Mesendoderm (in vitro differentiated cells): ENCODE measurements at regions not wholly inside any gene's neighbourhood (a gene's known extent, or its start where the extent isn't known, plus 50 kb on each side); places are given as distances from the start of the nearest gene placed in this dataset.

Source experiments
- DNase-seq: peaks from one replicate; pipeline ENCODE4 v3.0.0; 2013
- H2AK5ac ChIP-seq: 2 replicates; pipeline ENCODE4 v1.6.1; 2013; ENCODE audit warnings: low read length, inconsistent platforms
- H2BK120ac ChIP-seq: 2 replicates; pipeline ENCODE4 v1.6.1; 2013; ENCODE audit warnings: low read depth, mild to moderate bottlenecking, low read length, moderate library complexity, mixed read lengths
- H2BK15ac ChIP-seq: replicated peaks from 2 replicates; pipeline ENCODE4 v1.6.1; 2013; ENCODE audit warnings: low read depth, mild to moderate bottlenecking, moderate library complexity
- H2BK5ac ChIP-seq: 2 replicates; pipeline ENCODE4 v1.6.1; 2013; ENCODE audit warnings: low read length, inconsistent platforms
- H3K18ac ChIP-seq: 2 replicates; pipeline ENCODE4 v1.6.1; 2013; ENCODE audit warnings: mild to moderate bottlenecking, low read length, mixed read lengths
- H3K23ac ChIP-seq: one replicate; pipeline ENCODE4 v1.6.1; 2013; ENCODE audit warnings: low read length
- H3K27ac ChIP-seq: 2 replicates; pipeline ENCODE4 v1.5.1; 2013; ENCODE audit warnings: low read depth, mild to moderate bottlenecking, inconsistent platforms, low read length, moderate library complexity
- H3K27me3 ChIP-seq: 2 replicates; pipeline ENCODE4 v1.6.1; 2013; ENCODE audit warnings: low read length, control low read depth, mild to moderate bottlenecking, inconsistent platforms; ENCODE audit not compliant: insufficient read depth, poor library complexity
- H3K36me3 ChIP-seq: 2 replicates; pipeline ENCODE4 v1.6.1; 2013; ENCODE audit warnings: low read length, inconsistent platforms; ENCODE audit not compliant: control insufficient read depth, insufficient read depth
- H3K4ac ChIP-seq: one replicate; pipeline ENCODE4 v1.6.1; 2013; ENCODE audit warnings: low read depth, mild to moderate bottlenecking, low read length, moderate library complexity
- H3K4me1 ChIP-seq: 2 replicates; pipeline ENCODE4 v1.6.1; 2013; ENCODE audit warnings: low read depth, low read length, inconsistent platforms; ENCODE audit not compliant: control insufficient read depth
- H3K4me2 ChIP-seq: 2 replicates; pipeline ENCODE4 v1.6.1; 2013; ENCODE audit warnings: low read length
- H3K4me3 ChIP-seq: 2 replicates; pipeline ENCODE4 v1.5.1; 2013; ENCODE audit warnings: mild to moderate bottlenecking, low read length
- H3K56ac ChIP-seq: one replicate; pipeline ENCODE4 v1.6.1; 2013; ENCODE audit warnings: low read length
- H3K79me1 ChIP-seq: 2 replicates; pipeline ENCODE4 v1.6.1; 2013; ENCODE audit warnings: low read length, inconsistent platforms
- H3K79me2 ChIP-seq: 2 replicates; pipeline ENCODE4 v1.6.1; 2013; ENCODE audit warnings: mild to moderate bottlenecking, low read length; ENCODE audit not compliant: control insufficient read depth, insufficient read depth
- H3K9ac ChIP-seq: 2 replicates; pipeline ENCODE4 v1.6.1; 2013; ENCODE audit warnings: low read length, inconsistent platforms
- H4K5ac ChIP-seq: one replicate; pipeline ENCODE4 v1.6.1; 2013; ENCODE audit warnings: low read length
- H4K8ac ChIP-seq: one replicate; pipeline ENCODE4 v1.6.1; 2013; ENCODE audit warnings: low read depth, mild to moderate bottlenecking, control low read depth, low read length, moderate library complexity
- WGBS: extraction: QIAGEN DNeasy Blood & Tissue Kit; methylation state at CpG from one replicate; pipeline ENCODE4 v1.1.7; 2013; ENCODE audit warnings: low lambda C conversion rate, missing lambda C conversion rate; ENCODE audit not compliant: insufficient coverage; ENCODE audit errors: extremely low coverage; 5-methylcytosine and 5-hydroxymethylcytosine counted together

DNA sequence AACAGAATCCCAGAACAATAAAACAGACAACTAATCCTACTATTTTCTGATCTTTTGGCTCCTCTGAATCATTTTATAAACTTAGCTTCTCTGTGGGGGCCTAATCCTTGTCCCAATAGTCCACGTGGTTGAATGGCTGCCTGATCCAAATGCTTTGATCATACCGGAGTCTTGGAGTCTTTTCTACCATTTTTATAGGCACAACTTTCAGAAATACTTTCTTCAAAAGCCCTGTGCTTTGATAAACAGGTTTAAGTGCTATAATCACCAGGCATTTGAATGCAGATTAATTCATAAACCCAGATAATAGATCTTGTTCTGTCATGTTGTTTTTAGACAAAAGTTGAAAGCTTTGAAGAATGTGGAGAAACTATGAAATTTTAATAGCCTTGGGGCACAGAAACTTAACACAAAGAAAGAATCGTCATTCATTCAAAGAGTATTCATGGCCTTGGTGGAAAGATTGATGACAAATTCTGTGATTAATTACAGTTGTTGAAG lies 163.7 kb downstream of the AHR start:
- Histone ChIP-seq H3K9ac (no peak overlapping the region), H4K8ac (no peak overlapping the region), H3K23ac (no peak overlapping the region), H3K79me1 (no peaks in the 10 kb centered on the region), H3K4me1 (peaks cover 3% of the 10 kb centered on the region), H3K4me3 (no peak overlapping the region), H2BK5ac (no peak overlapping the region), H3K4ac (no peak overlapping the region), H3K36me3 (no peaks in the 10 kb centered on the region), H2AK5ac (no peak overlapping the region), H3K27ac (no peak overlapping the region), H3K27me3 (no peaks in the 10 kb centered on the region), H3K56ac (no peak overlapping the region), H2BK15ac (no peak overlapping the region), H3K79me2 (no peaks in the 10 kb centered on the region), H2BK120ac (no peak overlapping the region), H3K18ac (no peak overlapping the region), H3K4me2 (no peak overlapping the region), H4K5ac (no peak overlapping the region)
- WGBS, result no CpG with 5 or more reads among the region's 3 CpGs
- no peak for DNase-seq

DNA sequence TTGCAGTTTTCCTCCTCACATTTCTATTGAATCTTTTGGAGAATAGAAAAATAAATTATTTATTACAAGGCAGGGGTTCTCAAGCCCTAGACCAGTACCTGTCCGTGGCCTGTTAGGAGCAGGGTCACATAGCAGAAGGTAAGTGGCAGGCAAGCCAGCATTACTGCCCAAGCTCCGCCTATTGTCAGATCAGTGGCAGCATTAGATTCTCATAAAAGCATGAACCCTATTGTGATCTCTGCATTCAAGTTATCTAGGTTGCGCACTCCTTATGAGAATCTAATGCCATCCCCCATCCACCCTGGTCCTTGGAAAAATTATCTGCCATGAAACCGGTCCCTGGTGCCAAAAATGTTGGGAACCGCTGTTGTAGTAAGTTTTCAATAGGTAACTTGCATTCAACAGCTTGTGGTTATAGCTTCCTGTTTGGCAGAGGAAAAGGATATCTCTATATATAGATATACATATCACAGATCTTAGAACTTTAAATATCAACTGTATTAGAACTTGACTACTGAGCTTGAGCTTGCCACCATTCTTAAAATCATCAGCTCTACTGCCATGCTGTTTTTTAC lies 165.1 kb downstream of the AHR start:
- Histone ChIP-seq H3K79me2 (no peaks in the 10 kb centered on the region), H3K23ac (no peak overlapping the region), H2BK15ac (no peak overlapping the region), H3K56ac (no peak overlapping the region), H3K27me3 (no peaks in the 10 kb centered on the region), H3K4me2 (no peak overlapping the region), H3K9ac (no peak overlapping the region), H2BK120ac (no peak overlapping the region), H3K18ac (no peak overlapping the region), H3K36me3 (no peaks in the 10 kb centered on the region), H3K4ac (no peak overlapping the region), H3K27ac (no peak overlapping the region), H2BK5ac (no peak overlapping the region), H4K5ac (no peak overlapping the region), H3K4me1 (peaks cover 3% of the 10 kb centered on the region), H2AK5ac (no peak overlapping the region), H3K4me3 (no peak overlapping the region), H4K8ac (no peak overlapping the region), H3K79me1 (no peaks in the 10 kb centered on the region)
- no peak for DNase-seq
- no CpG with 5 or more reads among the region's 5 CpGs for WGBS

DNA sequence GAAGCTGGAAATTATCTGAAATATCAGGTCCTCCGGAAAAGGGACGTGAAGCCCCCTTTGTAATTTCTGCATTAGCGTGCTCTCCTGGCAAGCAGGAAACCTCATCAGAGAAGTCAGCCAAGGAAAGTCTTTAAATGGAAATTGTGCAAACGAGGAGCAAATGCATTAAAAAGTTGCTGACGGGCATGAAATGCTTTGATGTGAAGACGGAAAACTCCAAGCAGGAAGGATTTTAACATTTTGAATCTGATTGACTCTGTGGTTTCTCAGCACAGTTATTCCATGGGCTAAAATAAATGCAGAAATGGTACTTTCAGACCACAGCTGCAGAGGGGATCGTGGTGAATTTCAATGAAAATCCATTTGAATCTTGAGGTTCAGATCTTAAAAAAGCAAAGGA lies 167.8 kb downstream of the AHR start:
- Histone ChIP-seq H2AK5ac (no peak overlapping the region), H3K4me2 (no peak overlapping the region), H3K56ac (no peak overlapping the region), H4K8ac (no peak overlapping the region), H3K79me2 (no peaks in the 10 kb centered on the region), H3K9ac (no peak overlapping the region), H3K36me3 (no peaks in the 10 kb centered on the region), H3K27ac (no peak overlapping the region), H3K23ac (no peak overlapping the region), H3K4ac (no peak overlapping the region), H3K4me1 (peaks cover 3% of the 10 kb centered on the region), H3K18ac (no peak overlapping the region), H2BK15ac (no peak overlapping the region), H4K5ac (no peak overlapping the region), H3K79me1 (no peaks in the 10 kb centered on the region), H2BK5ac (no peak overlapping the region), H3K27me3 (no peaks in the 10 kb centered on the region), H3K4me3 (no peak overlapping the region), H2BK120ac (no peak overlapping the region)
- no peak for DNase-seq
- WGBS, result no CpG with 5 or more reads among the region's 7 CpGs

DNA sequence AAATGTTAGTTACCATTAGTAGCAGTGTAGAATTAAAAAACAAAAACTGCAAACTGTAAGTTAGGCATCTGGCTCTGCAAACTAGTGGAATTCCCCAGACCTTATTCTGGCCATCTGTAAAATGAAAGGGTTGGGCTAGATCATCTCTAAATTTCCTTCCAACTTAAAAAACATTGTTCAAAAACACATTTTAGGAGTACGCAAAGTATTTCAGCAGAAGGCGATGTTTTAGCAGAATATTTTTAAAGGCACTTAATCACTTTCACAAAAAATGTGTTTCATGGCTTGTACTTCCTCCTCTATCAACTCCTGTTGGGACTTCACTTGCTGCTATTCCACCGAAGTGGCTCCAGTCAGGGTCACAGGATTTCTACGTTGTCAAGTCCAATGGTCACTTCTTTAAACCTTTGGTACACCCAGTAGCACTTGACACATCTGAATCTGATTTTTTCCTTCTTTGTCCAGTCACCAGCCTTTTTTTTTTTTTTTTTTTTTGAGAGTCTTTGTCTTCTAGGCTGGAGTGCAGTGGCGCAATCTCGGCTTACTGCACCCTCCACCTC lies 169.0 kb downstream of the AHR start:
- Histone ChIP-seq H3K4me3 (no peak overlapping the region), H3K79me1 (no peaks in the 10 kb centered on the region), H2BK5ac (no peak overlapping the region), H3K4ac (no peak overlapping the region), H3K4me1 (peaks cover 3% of the 10 kb centered on the region), H3K23ac (no peak overlapping the region), H3K36me3 (no peaks in the 10 kb centered on the region), H3K56ac (no peak overlapping the region), H2AK5ac (no peak overlapping the region), H2BK120ac (no peak overlapping the region), H4K5ac (no peak overlapping the region), H3K27ac (no peak overlapping the region), H3K79me2 (no peaks in the 10 kb centered on the region), H4K8ac (no peak overlapping the region), H3K18ac (no peak overlapping the region), H3K9ac (no peak overlapping the region), H3K4me2 (no peak overlapping the region), H3K27me3 (no peaks in the 10 kb centered on the region), H2BK15ac (no peak overlapping the region)
- no peak for DNase-seq
- no CpG with 5 or more reads among the region's 6 CpGs for WGBS

DNA sequence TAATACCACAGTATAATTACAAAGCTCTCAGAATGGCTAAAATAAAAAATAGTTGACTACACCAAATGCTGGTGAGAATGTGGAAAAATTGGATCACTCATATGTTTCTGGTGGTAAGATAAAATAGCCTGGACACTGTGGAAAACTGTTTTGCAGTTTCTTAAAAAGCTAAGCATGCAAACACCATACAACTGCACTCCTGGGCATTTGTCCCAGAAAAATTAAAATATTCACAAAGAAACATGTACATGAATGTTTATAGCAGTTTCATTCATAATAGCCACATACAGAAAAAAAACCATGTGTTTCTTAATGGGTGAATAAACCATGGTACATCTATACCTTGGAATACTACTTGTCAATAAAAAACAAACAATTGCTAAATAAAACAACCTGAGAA lies 172.9 kb downstream of the AHR start:
- Histone ChIP-seq H3K18ac (no peak overlapping the region), H3K79me1 (no peaks in the 10 kb centered on the region), H2BK120ac (no peak overlapping the region), H3K4me1 (peaks cover under 1% of the 10 kb centered on the region), H4K5ac (no peak overlapping the region), H3K56ac (no peak overlapping the region), H3K27ac (no peak overlapping the region), H2BK15ac (no peak overlapping the region), H2AK5ac (no peak overlapping the region), H3K36me3 (no peaks in the 10 kb centered on the region), H3K4me3 (no peak overlapping the region), H3K9ac (no peak overlapping the region), H3K4me2 (no peak overlapping the region), H3K23ac (no peak overlapping the region), H4K8ac (no peak overlapping the region), H3K27me3 (no peaks in the 10 kb centered on the region), H2BK5ac (no peak overlapping the region), H3K4ac (no peak overlapping the region), H3K79me2 (no peaks in the 10 kb centered on the region)
- no peak for DNase-seq

DNA sequence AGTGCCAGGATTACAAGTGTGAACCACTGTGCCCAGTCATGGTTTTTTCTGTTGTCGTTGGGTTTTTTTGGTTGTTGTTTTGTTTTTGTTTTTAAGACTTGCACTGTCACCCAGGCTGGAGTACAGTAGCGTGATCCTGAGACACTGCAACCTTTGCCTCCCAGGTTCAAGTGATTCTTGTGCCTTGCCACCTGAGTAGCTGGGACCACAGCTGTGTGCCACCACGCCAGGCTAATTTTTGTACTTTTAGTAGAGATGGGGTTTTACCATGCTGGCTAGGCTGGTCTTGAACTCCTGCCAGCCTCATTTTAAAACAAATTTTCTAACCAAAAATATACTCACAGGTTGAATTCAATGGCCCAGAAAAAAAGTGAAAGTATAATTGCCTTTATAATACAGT lies 174.1 kb downstream of the AHR start:
- Histone ChIP-seq H3K18ac (no peak overlapping the region), H3K23ac (no peak overlapping the region), H3K27me3 (no peaks in the 10 kb centered on the region), H4K5ac (no peak overlapping the region), H3K56ac (no peak overlapping the region), H3K9ac (no peak overlapping the region), H3K4me1 (no peaks in the 10 kb centered on the region), H2BK120ac (no peak overlapping the region), H2BK15ac (no peak overlapping the region), H3K36me3 (no peaks in the 10 kb centered on the region), H2BK5ac (no peak overlapping the region), H3K27ac (no peak overlapping the region), H2AK5ac (no peak overlapping the region), H3K4me2 (no peak overlapping the region), H3K4me3 (no peak overlapping the region), H3K79me2 (no peaks in the 10 kb centered on the region), H4K8ac (no peak overlapping the region), H3K79me1 (no peaks in the 10 kb centered on the region), H3K4ac (no peak overlapping the region)
- no CpG with 5 or more reads among the region's 3 CpGs for WGBS
- no peak for DNase-seq
